ENCODE measurements at regions not wholly inside any gene's neighbourhood (a gene's known extent, or its start where the extent isn't known, plus 50 kb on each side); places are given as distances from the start of the nearest gene placed in this dataset.

DNA sequence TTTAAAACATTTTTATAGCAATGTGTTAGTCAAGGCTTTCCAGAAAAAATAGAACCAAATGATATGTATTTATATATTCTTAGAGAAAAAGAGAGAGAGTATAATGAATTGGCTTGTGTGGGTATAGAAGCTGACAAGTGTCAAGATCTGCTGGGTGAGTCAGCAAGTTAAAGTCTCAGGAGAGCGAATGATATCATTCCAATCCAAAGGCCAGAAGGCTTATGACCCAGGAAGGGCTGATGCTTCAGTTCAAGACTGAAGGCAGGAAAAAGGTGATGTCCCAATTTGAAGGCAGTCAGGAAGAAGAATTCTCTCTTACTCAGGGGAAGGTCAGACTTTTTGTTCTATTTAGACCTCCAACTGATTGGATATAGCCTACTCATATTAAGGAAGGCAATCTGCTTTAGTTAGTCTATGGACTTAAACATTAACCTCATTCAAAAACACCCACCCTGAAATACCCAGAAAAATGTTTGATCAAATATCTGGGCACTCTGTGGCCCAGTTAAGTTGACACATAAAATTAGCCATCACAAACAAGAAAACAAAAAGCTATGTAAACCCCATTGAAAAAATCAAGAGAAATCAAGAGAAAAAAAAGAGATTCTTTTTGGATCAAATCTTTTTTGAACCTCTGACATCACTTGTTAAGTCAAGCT, 189.6 kb downstream of the PIK3R1 start:
- DNase-seq = no peak
- no peaks in the 10 kb centered on the region for H3K36me3 ChIP-seq (replicated peaks)
- H3K27ac ChIP-seq = no peak overlapping the region
- TF ChIP-seq CTCF (IDR thresholded peaks at IDR 0.05; ENCODE audit: low read depth, low read length, missing control alignments) = no peak
- H3K27me3 ChIP-seq (replicated peaks) = no peaks in the 10 kb centered on the region
- in situ Hi-C loops (cut with HindIII; ENCODE audit: low pct_ligation_motif_present, low sequenced_read_pairs) = no loop called here
- H3K4me3 ChIP-seq (ENCODE audit: low read depth, low read length) = no peak overlapping the region

DNA sequence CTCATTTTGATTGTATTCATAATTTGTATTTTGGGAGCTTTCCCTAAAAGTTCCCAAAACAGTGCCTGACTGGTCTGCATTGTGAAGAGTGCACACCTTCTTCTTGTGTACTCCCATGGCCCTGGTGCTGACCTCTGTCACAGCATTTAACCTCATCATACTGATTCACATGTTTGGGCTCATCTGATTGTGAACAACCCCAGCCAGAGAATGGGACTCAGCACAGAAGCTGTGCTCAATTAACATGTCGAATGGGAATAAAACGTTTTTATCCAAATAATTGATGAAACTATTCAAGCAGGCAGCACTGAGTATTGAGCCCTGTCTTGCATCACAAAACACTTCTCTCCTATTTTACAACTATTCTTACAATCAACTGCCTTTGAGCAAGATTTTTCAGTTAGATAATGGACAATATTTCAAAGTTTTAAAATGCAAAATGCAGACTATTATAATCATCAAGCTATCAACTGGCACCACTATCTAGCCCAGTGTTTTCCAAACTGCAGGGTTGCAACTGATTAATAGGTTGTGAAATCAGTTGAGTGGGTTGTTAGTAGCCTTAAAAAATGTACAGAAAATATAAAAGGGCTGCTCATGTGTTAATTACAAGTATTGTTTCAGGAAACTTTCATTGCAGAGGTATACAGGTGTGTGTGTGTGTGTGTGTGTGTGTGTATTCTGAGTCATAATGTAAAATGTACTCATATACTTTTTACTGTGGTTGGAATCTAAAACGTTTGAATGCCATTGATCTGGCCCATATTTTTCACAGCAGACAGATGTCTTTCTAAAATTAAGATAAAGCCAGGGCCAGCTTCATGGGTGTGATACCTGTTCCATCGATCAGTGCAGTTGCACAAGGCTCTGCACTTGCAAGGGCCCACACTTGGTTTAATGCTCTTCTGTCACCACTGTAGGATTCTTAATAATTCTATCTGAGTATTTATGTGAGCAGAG, 190.5 kb downstream of the PIK3R1 start:
- DNase-seq = no peak
- TF ChIP-seq CTCF (IDR thresholded peaks at IDR 0.05; ENCODE audit: low read depth, low read length, missing control alignments) = no peak
- H3K36me3 ChIP-seq (replicated peaks) = no peaks in the 10 kb centered on the region
- no peak overlapping the region for H3K27ac ChIP-seq
- in situ Hi-C loops (cut with HindIII; ENCODE audit: low pct_ligation_motif_present, low sequenced_read_pairs) = no loop called here
- no peak overlapping the region for H3K4me3 ChIP-seq (ENCODE audit: low read depth, low read length)
- H3K27me3 ChIP-seq (replicated peaks) = no peaks in the 10 kb centered on the region

GRCh38 chr5:68406767-68407241, 191.2 kb downstream of the PIK3R1 start:
- DNase-seq = no peak
- no peak for TF ChIP-seq CTCF (IDR thresholded peaks at IDR 0.05; ENCODE audit: low read depth, low read length, missing control alignments)
- in situ Hi-C loops (cut with HindIII; ENCODE audit: low pct_ligation_motif_present, low sequenced_read_pairs) = no loop called here
- Histone ChIP-seq H3K27me3 (replicated peaks) (no peaks in the 10 kb centered on the region), H3K36me3 (replicated peaks) (no peaks in the 10 kb centered on the region), H3K4me3 (ENCODE audit: low read depth, low read length) (no peak overlapping the region), H3K27ac (no peak overlapping the region)

GRCh38 chr5:68407311-68408239, 192.0 kb downstream of the PIK3R1 start:
- in situ Hi-C loops (cut with HindIII; ENCODE audit: low pct_ligation_motif_present, low sequenced_read_pairs) = no loop called here

More at GRCh38 chr5:68407311-68408239, 192.0 kb downstream of the PIK3R1 start:
- no peak for TF ChIP-seq CTCF (IDR thresholded peaks at IDR 0.05; ENCODE audit: low read depth, low read length, missing control alignments)
- no peaks in the 10 kb centered on the region for H3K36me3 ChIP-seq (replicated peaks)
- no peaks in the 10 kb centered on the region for H3K27me3 ChIP-seq (replicated peaks)
- H3K27ac ChIP-seq = no peak overlapping the region
- H3K4me3 ChIP-seq (ENCODE audit: low read depth, low read length) = no peak overlapping the region
- no peak for DNase-seq
